HL-60 (cell line): ENCODE measurements at regions not wholly inside any gene's neighbourhood (a gene's known extent, or its start where the extent isn't known, plus 50 kb on each side); places are given as distances from the start of the nearest gene placed in this dataset.

Source experiments
- DNase-seq, 2 experiments: peaks; one replicate each; pipeline ENCODE4 v3.0.0-alpha.2; 2010 to 2020; ENCODE audit warnings: low read depth in 1 of 2, low spot score in 1 of 2
- H3K27ac ChIP-seq: fragments of 250-450 bp; sonication (Bioruptor Pico); replicated peaks from 2 replicates; pipeline ENCODE4 v1.5.1; 2020; ENCODE audit warnings: mild to moderate bottlenecking, moderate library complexity
- H3K27me3 ChIP-seq: fragments of 250-450 bp; sonication (Bioruptor Pico); 2 replicates; pipeline ENCODE4 v1.5.1; 2021; ENCODE audit warnings: mild to moderate bottlenecking, moderate library complexity; ENCODE audit not compliant: insufficient read depth, poor library complexity, severe bottlenecking
- H3K4me3 ChIP-seq: replicated peaks from 2 replicates; pipeline ENCODE4 v1.5.1; 2011; ENCODE audit warnings: mild to moderate bottlenecking, control low read depth, low read length; ENCODE audit not compliant: insufficient read depth
- CTCF ChIP-seq: IDR thresholded peaks from one replicate; pipeline ENCODE4 v1.5.1; 2011; ENCODE audit warnings: low read length, control low read depth, inconsistent platforms; ENCODE audit not compliant: insufficient read depth
- GABPA ChIP-seq: IDR thresholded peaks from 2 replicates; pipeline ENCODE4 v1.6.1; 2012; ENCODE audit warnings: low read depth
- POLR2AphosphoS5 ChIP-seq: IDR thresholded peaks from 2 replicates; pipeline ENCODE4 v1.6.1; 2012; ENCODE audit warnings: low read depth
- REST ChIP-seq: IDR thresholded peaks from 2 replicates; pipeline ENCODE4 v1.6.1; 2012; ENCODE audit warnings: low read depth; ENCODE audit not compliant: insufficient replicate concordance
- SPI1 ChIP-seq: IDR thresholded peaks from 2 replicates; pipeline ENCODE4 v1.6.1; 2012; ENCODE audit warnings: low read depth, mild to moderate bottlenecking, borderline replicate concordance

GRCh38 chr3:74527566-74527965, 86.9 kb downstream of the CNTN3 start:
- TF ChIP-seq POLR2AphosphoS5 (no peak), SPI1 (no peak), GABPA (no peak), REST (no peak), CTCF (no peak)
- H3K27me3 ChIP-seq: no peaks in the 10 kb centered on the region
- DNase-seq: no peak
- H3K4me3 ChIP-seq: no peak overlapping the region
- H3K27ac ChIP-seq: no peak overlapping the region

- Histone ChIP-seq H3K27me3 (no peaks in the 10 kb centered on the region), H3K4me3 (no peak overlapping the region), H3K27ac (no peak overlapping the region)
- DNase-seq: no peak
- no peak for TF ChIP-seq CTCF
- TF ChIP-seq GABPA: no peak
- TF ChIP-seq POLR2AphosphoS5: no peak
- no peak for TF ChIP-seq REST
- TF ChIP-seq SPI1: no peak
Observed at GRCh38 chr3:74523811-74524210, 90.6 kb downstream of the CNTN3 start.

- no peak for DNase-seq
- TF ChIP-seq GABPA (no peak), CTCF (no peak), REST (no peak), SPI1 (no peak), POLR2AphosphoS5 (no peak)
- no peak overlapping the region for H3K27ac ChIP-seq
- no peaks in the 10 kb centered on the region for H3K27me3 ChIP-seq
- H3K4me3 ChIP-seq: no peak overlapping the region
Observed at GRCh38 chr3:74520895-74521294, 93.6 kb downstream of the CNTN3 start.
